RWPE1 (cell line): ENCODE measurements at regions not wholly inside any gene's neighbourhood (a gene's known extent, or its start where the extent isn't known, plus 50 kb on each side); places are given as distances from the start of the nearest gene placed in this dataset.

ENCODE experiments used
- CTCF ChIA-PET: fragments of 350-600 bp; sonication (Branson Sonifier 250); formaldehyde crosslinking; extraction: SDS; loops from one replicate; lab custom pipeline; 2021; lab: Yijun Ruan, JAX
- POLR2A ChIA-PET: fragments of 400-600 bp; formaldehyde crosslinking; extraction: SDS; loops from one replicate; lab custom pipeline; 2020; ENCODE audit warnings: antibody characterized with exemption; ENCODE audit not compliant: low non-redundant PET; lab: Yijun Ruan, JAX
- DNase-seq: peaks from one replicate; pipeline ENCODE4 v3.0.0; 2012; ENCODE audit warnings: low spot score
- H3K27ac ChIP-seq: fragments of 450-650 bp; 2 replicates; pipeline ENCODE4 v1.5.1; 2017
- TF ChIP-seq, protein P1 (sequence below): fragments of 450-650 bp; conservative IDR thresholded peaks from 2 replicates; pipeline ENCODE4 v1.5.1; 2017; ENCODE audit warnings: low read depth, mild to moderate bottlenecking

DNA sequence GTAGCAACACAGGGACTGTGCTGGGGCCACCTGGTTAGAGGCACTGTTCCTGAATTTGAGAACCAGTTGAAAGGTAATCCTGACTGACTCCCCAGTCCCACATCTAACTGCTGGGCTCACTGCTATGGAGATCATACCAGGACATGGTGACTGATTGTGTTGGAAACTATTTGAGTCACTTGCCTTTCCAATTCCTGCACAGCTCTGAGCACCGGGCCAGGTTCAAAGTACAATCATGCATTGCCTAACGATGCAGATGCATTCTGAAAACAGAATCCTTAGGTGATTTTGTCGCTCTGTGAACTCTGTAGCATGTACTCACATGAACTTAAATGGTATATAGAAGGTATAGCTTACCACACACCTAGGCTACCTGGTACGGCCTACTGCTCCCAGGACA, 215.3 kb downstream of the BMP7 start:
- ChIA-PET POLR2A (no interaction called here), CTCF (interaction anchor here (0.7 to 1.6 kb wide), 4 partner anchors 10 to 500 kb away, joined by 3 to 5 read pairs (median 4); no protein-coding TSS in a partner anchor)
- TF ChIP-seq, protein P1, sequence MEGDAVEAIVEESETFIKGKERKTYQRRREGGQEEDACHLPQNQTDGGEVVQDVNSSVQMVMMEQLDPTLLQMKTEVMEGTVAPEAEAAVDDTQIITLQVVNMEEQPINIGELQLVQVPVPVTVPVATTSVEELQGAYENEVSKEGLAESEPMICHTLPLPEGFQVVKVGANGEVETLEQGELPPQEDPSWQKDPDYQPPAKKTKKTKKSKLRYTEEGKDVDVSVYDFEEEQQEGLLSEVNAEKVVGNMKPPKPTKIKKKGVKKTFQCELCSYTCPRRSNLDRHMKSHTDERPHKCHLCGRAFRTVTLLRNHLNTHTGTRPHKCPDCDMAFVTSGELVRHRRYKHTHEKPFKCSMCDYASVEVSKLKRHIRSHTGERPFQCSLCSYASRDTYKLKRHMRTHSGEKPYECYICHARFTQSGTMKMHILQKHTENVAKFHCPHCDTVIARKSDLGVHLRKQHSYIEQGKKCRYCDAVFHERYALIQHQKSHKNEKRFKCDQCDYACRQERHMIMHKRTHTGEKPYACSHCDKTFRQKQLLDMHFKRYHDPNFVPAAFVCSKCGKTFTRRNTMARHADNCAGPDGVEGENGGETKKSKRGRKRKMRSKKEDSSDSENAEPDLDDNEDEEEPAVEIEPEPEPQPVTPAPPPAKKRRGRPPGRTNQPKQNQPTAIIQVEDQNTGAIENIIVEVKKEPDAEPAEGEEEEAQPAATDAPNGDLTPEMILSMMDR, result no peak
- H3K27ac ChIP-seq, result no peak overlapping the region
- no peak for DNase-seq

DNA sequence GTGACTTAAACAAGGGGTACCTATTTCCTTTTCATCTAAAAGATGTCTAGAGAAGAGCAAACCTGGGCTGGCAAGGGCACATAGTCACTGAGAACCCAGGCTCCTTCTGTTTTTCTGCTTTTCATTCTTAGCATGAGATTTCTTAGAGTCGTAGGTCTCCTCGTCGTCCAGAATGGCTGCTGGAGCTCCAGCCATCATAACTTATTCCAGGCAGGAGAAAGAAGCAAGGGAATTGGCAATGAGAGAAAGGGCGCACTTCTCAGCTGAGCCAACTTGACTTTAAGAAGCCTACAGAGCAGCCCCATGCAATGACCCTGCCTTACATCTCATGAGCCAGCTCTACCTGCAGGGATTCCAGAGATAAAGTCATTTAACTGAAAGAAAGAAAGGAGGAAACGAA, 213.4 kb downstream of the BMP7 start:
- H3K27ac ChIP-seq, result no peak overlapping the region
- TF ChIP-seq, protein P1, result no peak
- POLR2A ChIA-PET, result no interaction called here
- DNase-seq, result no peak
- CTCF ChIA-PET, result interaction anchor here (1.2 kb wide), 1 partner anchor 295 kb away, joined by 3 read pairs; no protein-coding TSS in a partner anchor

DNA sequence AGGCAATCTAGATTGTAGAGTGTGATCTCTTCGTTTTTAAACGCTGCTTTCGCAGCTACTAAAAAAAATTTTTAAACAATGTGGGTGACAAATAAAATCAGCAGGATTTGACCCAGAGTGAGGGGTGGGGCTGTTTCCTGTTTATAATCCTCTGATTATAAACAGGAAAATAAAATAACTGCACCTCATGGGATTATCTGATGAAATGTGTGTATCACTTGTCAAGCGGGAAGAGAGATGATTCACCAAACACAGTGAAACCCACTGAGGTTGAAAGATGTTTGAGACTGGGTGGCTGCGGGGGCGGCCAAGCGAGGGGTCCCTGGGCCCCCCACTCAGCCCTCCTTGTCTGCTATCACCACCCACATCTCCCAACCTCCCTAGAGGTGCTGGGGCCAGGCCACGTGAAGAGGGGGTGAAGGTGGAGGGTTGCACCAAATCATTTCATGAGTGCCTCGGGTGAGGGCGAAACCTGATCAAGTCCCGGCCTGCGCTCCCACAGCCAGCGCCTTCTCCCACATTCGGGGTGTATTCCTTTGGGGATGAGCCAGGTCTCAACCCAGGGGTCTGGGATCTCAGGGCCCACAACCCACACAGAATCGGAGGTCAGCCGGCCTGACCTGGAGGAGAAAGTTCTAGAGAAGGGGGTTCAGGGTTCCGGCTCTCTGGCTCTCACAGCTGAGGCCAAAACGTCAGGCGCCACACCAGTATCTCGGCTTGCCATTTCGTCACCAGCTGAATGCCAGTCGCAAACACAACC, 212.5 kb downstream of the BMP7 start:
- CTCF ChIA-PET, result interaction anchor here (0.9 to 1.2 kb wide), 2 partner anchors 69 to 294 kb away, joined by 3 read pairs; no protein-coding TSS in a partner anchor

DNA sequence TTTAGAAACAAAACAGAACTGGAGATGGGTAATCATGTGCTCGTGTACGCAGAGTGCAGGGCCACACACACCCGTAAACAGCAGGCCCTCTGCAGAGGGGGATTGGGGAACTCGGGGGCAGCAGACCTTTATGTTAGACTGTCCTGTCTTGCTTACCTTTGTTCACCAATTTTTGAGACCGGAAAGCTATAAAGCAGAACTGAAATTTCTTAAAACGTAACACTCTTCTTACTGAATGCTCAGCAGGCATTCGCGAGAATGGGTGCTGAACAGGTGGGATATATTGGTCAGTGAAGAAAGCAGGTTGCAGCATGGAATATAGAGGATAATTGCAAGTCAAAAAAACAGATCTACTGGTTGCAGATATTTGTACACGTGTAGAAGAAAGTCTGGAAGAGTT, 211.1 kb downstream of the BMP7 start:
- CTCF ChIA-PET, result no interaction called here
- TF ChIP-seq, protein P1, result no peak
- no peak overlapping the region for H3K27ac ChIP-seq
- DNase-seq, result no peak
- POLR2A ChIA-PET, result no interaction called here

More for the DNA sequence above, 212.5 kb downstream of the BMP7 start:
- TF ChIP-seq, protein P1, result no peak
- no peak for DNase-seq
- POLR2A ChIA-PET, result no interaction called here
- no peak overlapping the region for H3K27ac ChIP-seq

DNA sequence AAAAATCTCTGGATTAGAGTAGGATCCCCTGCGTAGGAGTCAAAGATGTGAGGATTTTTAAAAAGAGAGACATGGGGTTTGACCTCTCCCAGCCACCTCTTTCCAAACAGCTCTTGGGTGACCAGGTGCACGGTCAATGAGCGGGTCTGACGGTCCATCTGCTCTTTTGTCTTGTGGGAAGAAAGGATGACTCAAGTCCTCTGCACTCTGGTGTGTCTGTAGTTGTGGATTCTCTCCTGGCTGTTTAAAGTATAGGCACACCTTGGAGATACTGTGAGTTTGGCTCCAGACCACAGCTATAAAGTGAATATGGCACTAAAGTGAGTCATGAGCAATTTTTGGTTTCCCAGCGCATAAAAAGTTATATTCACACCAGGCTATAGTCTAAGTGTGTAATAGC, 209.8 kb downstream of the BMP7 start:
- CTCF ChIA-PET, result no interaction called here
- DNase-seq, result no peak
- H3K27ac ChIP-seq, result no peak overlapping the region
- TF ChIP-seq, protein P1, result no peak
- POLR2A ChIA-PET, result no interaction called here

DNA sequence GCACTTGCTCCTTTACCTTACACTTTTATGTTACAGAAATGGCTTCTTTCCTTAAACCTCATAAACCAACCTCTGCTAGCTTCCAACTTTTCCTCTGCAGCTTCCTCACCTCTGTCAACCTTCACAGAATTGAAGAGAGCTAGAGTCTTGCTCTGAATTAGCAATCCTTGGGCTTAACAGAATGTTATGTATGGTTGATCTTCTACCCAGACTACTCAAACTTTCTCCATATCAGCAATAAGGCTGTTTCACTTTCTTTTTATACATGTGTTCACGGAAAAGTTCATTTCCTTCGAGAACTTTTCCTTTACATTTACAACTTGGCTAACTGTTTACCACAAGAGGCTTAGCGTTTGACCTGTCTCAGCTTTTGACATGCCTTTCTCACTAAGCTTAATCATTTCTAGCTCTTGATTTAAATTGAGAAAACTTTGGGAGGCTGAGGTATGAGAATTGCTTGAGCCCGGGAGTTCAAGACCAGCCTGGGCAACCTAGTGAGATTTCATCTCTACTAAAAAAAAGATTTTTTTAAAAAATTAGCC, 207.3 kb downstream of the BMP7 start:
- DNase-seq, result no peak
- CTCF ChIA-PET, result interaction anchor here (0.6 kb wide), 1 partner anchor 263 kb away, joined by 3 read pairs; no protein-coding TSS in a partner anchor

More for the DNA sequence above, 207.3 kb downstream of the BMP7 start:
- TF ChIP-seq, protein P1, result no peak
- H3K27ac ChIP-seq, result no peak overlapping the region
- POLR2A ChIA-PET, result no interaction called here
